H1 (cell line): ENCODE measurements at regions not wholly inside any gene's neighbourhood (a gene's known extent, or its start where the extent isn't known, plus 50 kb on each side); places are given as distances from the start of the nearest gene placed in this dataset.

Experiments
- CBX8 ChIP-seq: fragments of 300-800, 300-1000 bp; sonication (generic); IDR thresholded peaks from 2 replicates; pipeline ENCODE4 v1.7.1; 2016; ENCODE audit warnings: low read depth, low read length, borderline replicate concordance
- KDM1A ChIP-seq: fragments of 200-600, 300-600 bp; sonication (generic); IDR thresholded peaks from 2 replicates; pipeline ENCODE4 v1.7.1; 2016; ENCODE audit warnings: mild to moderate bottlenecking, low read length, borderline replicate concordance
- POLR2A ChIP-seq, 2 experiments: IDR thresholded peaks; 1 replicate in 1 of 2; 2 replicates in 1 of 2; pipeline ENCODE4 v1.6.1; 2011; ENCODE audit warnings: low read depth in 2 of 2, low read length in 2 of 2, mild to moderate bottlenecking in 2 of 2; ENCODE audit errors: control extremely low read depth in 1 of 2
- POLR2AphosphoS5 ChIP-seq: IDR thresholded peaks from 2 replicates; pipeline ENCODE4 v1.6.1; 2011; ENCODE audit warnings: low read depth, low read length
- RAD21 ChIP-seq, 2 experiments: IDR thresholded peaks in 1 of 2; conservative IDR thresholded peaks in 1 of 2; 2 replicates each; pipeline ENCODE4 v1.6.1; 2011; ENCODE audit warnings: low read depth in 2 of 2, low read length in 2 of 2, improper control_type of control experiment in 1 of 2, inconsistent platforms in 1 of 2, mild to moderate bottlenecking in 1 of 2, moderate library complexity in 1 of 2
- SIRT6 ChIP-seq: IDR thresholded peaks from one replicate; pipeline ENCODE4 v1.7.1; 2012; ENCODE audit warnings: low read length, inconsistent platforms
- SP2 ChIP-seq: IDR thresholded peaks from 2 replicates; pipeline ENCODE4 v1.6.1; 2012; ENCODE audit warnings: mild to moderate bottlenecking, low read length, inconsistent platforms
- YY1 ChIP-seq: IDR thresholded peaks from 2 replicates; pipeline ENCODE4 v1.6.1; 2011; ENCODE audit warnings: low read depth, mild to moderate bottlenecking, low read length
- ZNF274 ChIP-seq: IDR thresholded peaks from 2 replicates; pipeline ENCODE4 v1.7.0; 2012; ENCODE audit warnings: low read length, borderline replicate concordance; ENCODE audit errors: extremely low read depth
- TF ChIP-seq, protein P1 (sequence below), 3 experiments: IDR thresholded peaks; 1 replicate in 2 of 3; 2 replicates in 1 of 3; pipeline versions ENCODE4 v1.5.1 to v1.6.1; 2011; ENCODE audit warnings: low read length in 3 of 3, mild to moderate bottlenecking in 3 of 3, inconsistent platforms in 2 of 3, low read depth in 1 of 3, moderate library complexity in 1 of 3; ENCODE audit not compliant: insufficient read depth in 1 of 3; ENCODE audit errors: control extremely low read depth in 1 of 3
- TF ChIP-seq, protein P2 (sequence below): IDR thresholded peaks from 2 replicates; pipeline ENCODE4 v1.6.1; 2011; ENCODE audit warnings: low read depth, mild to moderate bottlenecking, low read length; ENCODE audit not compliant: insufficient read depth

DNA sequence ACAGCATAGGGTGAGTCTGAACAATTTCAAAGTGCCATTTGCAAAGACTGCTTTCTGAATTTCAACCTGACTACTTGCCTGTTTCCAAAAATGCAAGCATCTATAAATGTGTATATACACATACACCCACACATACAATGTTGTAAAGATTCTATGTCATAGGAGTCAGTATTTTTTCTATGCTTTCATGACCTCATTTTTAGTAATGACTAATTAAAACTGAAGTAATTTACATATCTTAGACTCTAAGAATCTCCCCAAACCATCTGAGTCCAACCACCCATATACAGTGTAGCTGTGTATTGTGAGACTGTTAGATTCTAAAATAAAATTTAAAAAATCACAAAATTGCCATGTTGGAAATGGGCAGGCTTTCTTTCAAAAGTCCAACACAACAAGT is 162.0 kb upstream of the STK17B start:
- TF ChIP-seq, protein P1, sequence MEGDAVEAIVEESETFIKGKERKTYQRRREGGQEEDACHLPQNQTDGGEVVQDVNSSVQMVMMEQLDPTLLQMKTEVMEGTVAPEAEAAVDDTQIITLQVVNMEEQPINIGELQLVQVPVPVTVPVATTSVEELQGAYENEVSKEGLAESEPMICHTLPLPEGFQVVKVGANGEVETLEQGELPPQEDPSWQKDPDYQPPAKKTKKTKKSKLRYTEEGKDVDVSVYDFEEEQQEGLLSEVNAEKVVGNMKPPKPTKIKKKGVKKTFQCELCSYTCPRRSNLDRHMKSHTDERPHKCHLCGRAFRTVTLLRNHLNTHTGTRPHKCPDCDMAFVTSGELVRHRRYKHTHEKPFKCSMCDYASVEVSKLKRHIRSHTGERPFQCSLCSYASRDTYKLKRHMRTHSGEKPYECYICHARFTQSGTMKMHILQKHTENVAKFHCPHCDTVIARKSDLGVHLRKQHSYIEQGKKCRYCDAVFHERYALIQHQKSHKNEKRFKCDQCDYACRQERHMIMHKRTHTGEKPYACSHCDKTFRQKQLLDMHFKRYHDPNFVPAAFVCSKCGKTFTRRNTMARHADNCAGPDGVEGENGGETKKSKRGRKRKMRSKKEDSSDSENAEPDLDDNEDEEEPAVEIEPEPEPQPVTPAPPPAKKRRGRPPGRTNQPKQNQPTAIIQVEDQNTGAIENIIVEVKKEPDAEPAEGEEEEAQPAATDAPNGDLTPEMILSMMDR (IDR thresholded peaks at IDR 0.05; ENCODE audit: control extremely low read depth in 1 of 3, insufficient read depth in 1 of 3, low read depth in 1 of 3, low read length in 3 of 3), result no peak
- TF ChIP-seq, protein P2, sequence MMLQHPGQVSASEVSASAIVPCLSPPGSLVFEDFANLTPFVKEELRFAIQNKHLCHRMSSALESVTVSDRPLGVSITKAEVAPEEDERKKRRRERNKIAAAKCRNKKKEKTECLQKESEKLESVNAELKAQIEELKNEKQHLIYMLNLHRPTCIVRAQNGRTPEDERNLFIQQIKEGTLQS, result no peak
- TF ChIP-seq POLR2AphosphoS5 (no peak), CBX8 (no peak), ZNF274 (no peak), SIRT6 (no peak), KDM1A (no peak), POLR2A (IDR thresholded peaks at IDR 0.05; ENCODE audit: control extremely low read depth in 1 of 2, low read depth in 2 of 2, low read length in 2 of 2) (no peak), YY1 (no peak), RAD21 (IDR thresholded peaks at IDR 0.05 in 1 of 2, conservative IDR thresholded peaks at IDR 0.05 in 1 of 2; ENCODE audit: low read depth in 2 of 2, low read length in 2 of 2) (no peak), SP2 (no peak)
